NK-92 (cell line): ENCODE measurements at regions not wholly inside any gene's neighbourhood (a gene's known extent, or its start where the extent isn't known, plus 50 kb on each side); places are given as distances from the start of the nearest gene placed in this dataset.
"Not testable (repeated sequence)": the region's sequence is repeated elsewhere in the genome, so short reads cannot be mapped to it uniquely, and the experiment has no call there.

Experiments used
- DNase-seq: peaks from one replicate; lab custom pipeline; 2025; ENCODE audit not compliant: unreplicated experiment; lab: John Stamatoyannopoulos, UW

GRCh38 chr10:8305876-8306652 is 251.6 kb downstream of the GATA3 start:
- DNase-seq: no peak

GRCh38 chr10:8306685-8307364 is 252.3 kb downstream of the GATA3 start:
- no peak for DNase-seq

- DNase-seq: no peak
These were observed 256.4 kb downstream of the GATA3 start for GRCh38 chr10:8310930-8311329.

GRCh38 chr10:8311526-8312070 is 257.1 kb downstream of the GATA3 start:
- no peak for DNase-seq

- no peak for DNase-seq
These were observed 257.6 kb downstream of the GATA3 start for GRCh38 chr10:8312079-8312478.

- DNase-seq: no peak
These were observed 258.3 kb downstream of the GATA3 start for GRCh38 chr10:8312781-8313180.

GRCh38 chr10:8314486-8314885 is 260.0 kb downstream of the GATA3 start:
- no peak for DNase-seq

GRCh38 chr10:8315619-8316021 is 261.1 kb downstream of the GATA3 start:
- no peak for DNase-seq

- DNase-seq: no peak
These were observed 261.8 kb downstream of the GATA3 start for GRCh38 chr10:8316284-8316683.

GRCh38 chr10:8318429-8318828 is 263.9 kb downstream of the GATA3 start:
- DNase-seq: not testable (repeated sequence)

- no peak for DNase-seq
These were observed 264.5 kb downstream of the GATA3 start for GRCh38 chr10:8318956-8319355.

- no peak for DNase-seq
These were observed 265.2 kb downstream of the GATA3 start for GRCh38 chr10:8319704-8320103.

GRCh38 chr10:8321990-8322389 is 267.5 kb downstream of the GATA3 start:
- no peak for DNase-seq

GRCh38 chr10:8323428-8324054 is 269.1 kb downstream of the GATA3 start:
- no peak for DNase-seq

- no peak for DNase-seq
These were observed 270.8 kb downstream of the GATA3 start for GRCh38 chr10:8325024-8325980.

GRCh38 chr10:8326396-8327139 is 272.1 kb downstream of the GATA3 start:
- no peak for DNase-seq

- no peak for DNase-seq
These were observed 272.6 kb downstream of the GATA3 start for GRCh38 chr10:8327140-8327423.

- DNase-seq: no peak
These were observed 276.9 kb downstream of the GATA3 start for GRCh38 chr10:8331387-8331786.

- peak; percentile 59 for DNase-seq
These were observed 277.6 kb downstream of the GATA3 start for GRCh38 chr10:8331896-8332729.
